ENCODE measurements at regions not wholly inside any gene's neighbourhood (a gene's known extent, or its start where the extent isn't known, plus 50 kb on each side); places are given as distances from the start of the nearest gene placed in this dataset.
A peak's percentile ranks its signal among the peaks of the same experiment; 100 is the strongest.

GRCh38 chr5:103375863-103376591 lies 117.5 kb downstream of the MACIR start:
- no peak overlapping the region for H3K4me3 ChIP-seq (ENCODE audit: low read depth, low read length)
- H3K36me3 ChIP-seq (replicated peaks) = no peaks in the 10 kb centered on the region
- H3K27ac ChIP-seq = no peak overlapping the region
- in situ Hi-C loops (cut with HindIII; ENCODE audit: low pct_ligation_motif_present, low sequenced_read_pairs) = no loop called here
- no peak for TF ChIP-seq CTCF (IDR thresholded peaks at IDR 0.05; ENCODE audit: low read depth, low read length, missing control alignments)
- no peaks in the 10 kb centered on the region for H3K27me3 ChIP-seq (replicated peaks)
- no peak for DNase-seq

- no peak overlapping the region for H3K27ac ChIP-seq
- H3K27me3 ChIP-seq (replicated peaks) = no peaks in the 10 kb centered on the region
- peak; percentile 31 for DNase-seq
- no peak overlapping the region for H3K4me3 ChIP-seq (ENCODE audit: low read depth, low read length)
- TF ChIP-seq CTCF (IDR thresholded peaks at IDR 0.05; ENCODE audit: low read depth, low read length, missing control alignments) = peak; percentile 36
- H3K36me3 ChIP-seq (replicated peaks) = no peaks in the 10 kb centered on the region
- in situ Hi-C loops (cut with HindIII; ENCODE audit: low pct_ligation_motif_present, low sequenced_read_pairs) = no loop called here
These were observed 116.8 kb downstream of the MACIR start for GRCh38 chr5:103375350-103375749.

GRCh38 chr5:103374473-103374963 lies 116.0 kb downstream of the MACIR start:
- Histone ChIP-seq H3K27me3 (replicated peaks) (no peaks in the 10 kb centered on the region), H3K27ac (no peak overlapping the region), H3K4me3 (ENCODE audit: low read depth, low read length) (no peak overlapping the region), H3K36me3 (replicated peaks) (no peaks in the 10 kb centered on the region)
- no peak for DNase-seq
- in situ Hi-C loops (cut with HindIII; ENCODE audit: low pct_ligation_motif_present, low sequenced_read_pairs) = no loop called here
- TF ChIP-seq CTCF (IDR thresholded peaks at IDR 0.05; ENCODE audit: low read depth, low read length, missing control alignments) = no peak

- TF ChIP-seq CTCF (IDR thresholded peaks at IDR 0.05; ENCODE audit: low read depth, low read length, missing control alignments) = no peak
- H3K27me3 ChIP-seq (replicated peaks) = no peaks in the 10 kb centered on the region
- no peak for DNase-seq
- in situ Hi-C loops (cut with HindIII; ENCODE audit: low pct_ligation_motif_present, low sequenced_read_pairs) = no loop called here
- no peak overlapping the region for H3K27ac ChIP-seq
- no peaks in the 10 kb centered on the region for H3K36me3 ChIP-seq (replicated peaks)
- no peak overlapping the region for H3K4me3 ChIP-seq (ENCODE audit: low read depth, low read length)
These were observed 115.3 kb downstream of the MACIR start for GRCh38 chr5:103373597-103374472.

GRCh38 chr5:103371046-103371607 lies 112.6 kb downstream of the MACIR start:
- Histone ChIP-seq H3K4me3 (ENCODE audit: low read depth, low read length) (no peak overlapping the region), H3K36me3 (replicated peaks) (no peaks in the 10 kb centered on the region), H3K27ac (no peak overlapping the region), H3K27me3 (replicated peaks) (no peaks in the 10 kb centered on the region)
- DNase-seq = no peak
- no peak for TF ChIP-seq CTCF (IDR thresholded peaks at IDR 0.05; ENCODE audit: low read depth, low read length, missing control alignments)
- in situ Hi-C loops (cut with HindIII; ENCODE audit: low pct_ligation_motif_present, low sequenced_read_pairs) = no loop called here

All from brain microvascular endothelial cell (primary cell).